ENCODE measurements at regions not wholly inside any gene's neighbourhood (a gene's known extent, or its start where the extent isn't known, plus 50 kb on each side); places are given as distances from the start of the nearest gene placed in this dataset.

DNA sequence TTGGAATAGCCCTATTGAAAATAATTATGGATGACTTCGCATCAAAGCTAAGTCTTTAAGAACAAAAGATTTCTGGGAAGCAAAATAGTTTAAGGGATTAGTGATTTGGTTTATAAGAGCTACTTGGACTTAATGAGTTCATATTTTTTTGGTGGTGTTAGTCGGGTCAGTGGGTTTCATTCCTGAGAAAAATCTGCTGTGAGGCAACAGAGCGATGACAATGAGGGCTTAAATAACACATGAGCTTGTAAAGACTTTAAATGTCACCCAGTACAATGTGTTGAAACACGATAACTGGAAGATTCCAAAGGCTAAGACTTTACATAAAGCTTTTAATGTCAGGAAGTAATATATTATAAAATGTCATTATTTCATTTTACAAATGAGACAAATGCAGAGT, 178.8 kb downstream of the ARL4A start (continued):
- TF ChIP-seq CREB5 (CRISPR knock-in tag; IDR thresholded peaks at IDR 0.05; ENCODE audit: low read depth), result no peak
- TF ChIP-seq TOX (CRISPR knock-in tag; IDR thresholded peaks at IDR 0.05; ENCODE audit: borderline replicate concordance), result no peak

DNA sequence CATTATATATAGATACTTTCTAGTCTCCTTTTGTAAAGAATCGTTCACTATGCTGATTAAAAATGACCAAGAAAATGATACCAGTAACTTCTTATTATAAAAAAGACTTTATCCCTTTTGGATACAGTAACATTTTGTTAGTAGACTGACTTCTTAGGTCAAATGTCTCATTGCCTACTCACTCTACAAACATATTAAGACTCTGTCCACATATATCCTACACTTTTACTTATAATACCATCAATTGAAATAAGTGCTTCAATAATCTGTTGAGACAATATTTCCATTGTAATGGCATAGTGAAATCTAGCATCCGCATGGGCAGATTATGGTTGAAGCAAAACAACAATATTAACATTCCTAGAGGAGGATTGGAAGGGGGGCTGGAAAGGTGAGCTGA, 180.6 kb downstream of the ARL4A start:
- TF ChIP-seq, protein P1, sequence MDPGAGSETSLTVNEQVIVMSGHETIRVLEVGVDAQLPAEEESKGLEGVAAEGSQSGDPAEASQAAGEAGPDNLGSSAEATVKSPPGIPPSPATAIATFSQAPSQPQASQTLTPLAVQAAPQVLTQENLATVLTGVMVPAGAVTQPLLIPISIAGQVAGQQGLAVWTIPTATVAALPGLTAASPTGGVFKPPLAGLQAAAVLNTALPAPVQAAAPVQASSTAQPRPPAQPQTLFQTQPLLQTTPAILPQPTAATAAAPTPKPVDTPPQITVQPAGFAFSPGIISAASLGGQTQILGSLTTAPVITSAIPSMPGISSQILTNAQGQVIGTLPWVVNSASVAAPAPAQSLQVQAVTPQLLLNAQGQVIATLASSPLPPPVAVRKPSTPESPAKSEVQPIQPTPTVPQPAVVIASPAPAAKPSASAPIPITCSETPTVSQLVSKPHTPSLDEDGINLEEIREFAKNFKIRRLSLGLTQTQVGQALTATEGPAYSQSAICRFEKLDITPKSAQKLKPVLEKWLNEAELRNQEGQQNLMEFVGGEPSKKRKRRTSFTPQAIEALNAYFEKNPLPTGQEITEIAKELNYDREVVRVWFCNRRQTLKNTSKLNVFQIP (CRISPR knock-in tag; IDR thresholded peaks at IDR 0.05; ENCODE audit: borderline replicate concordance, low read depth), result no peak
- TF ChIP-seq ZC3H10 (CRISPR knock-in tag; IDR thresholded peaks at IDR 0.05) (no peak), PPARA (CRISPR knock-in tag; IDR thresholded peaks at IDR 0.05; ENCODE audit: borderline replicate concordance) (no peak), CREB5 (CRISPR knock-in tag; IDR thresholded peaks at IDR 0.05; ENCODE audit: low read depth) (no peak), ESRRG (CRISPR knock-in tag; IDR thresholded peaks at IDR 0.05) (no peak), TCF4 (CRISPR knock-in tag; IDR thresholded peaks at IDR 0.05; ENCODE audit: borderline replicate concordance) (no peak), CSDC2 (CRISPR knock-in tag; IDR thresholded peaks at IDR 0.05) (no peak), BACH2 (CRISPR knock-in tag; IDR thresholded peaks at IDR 0.05; ENCODE audit: borderline replicate concordance) (no peak)
- TF ChIP-seq, protein P2, sequence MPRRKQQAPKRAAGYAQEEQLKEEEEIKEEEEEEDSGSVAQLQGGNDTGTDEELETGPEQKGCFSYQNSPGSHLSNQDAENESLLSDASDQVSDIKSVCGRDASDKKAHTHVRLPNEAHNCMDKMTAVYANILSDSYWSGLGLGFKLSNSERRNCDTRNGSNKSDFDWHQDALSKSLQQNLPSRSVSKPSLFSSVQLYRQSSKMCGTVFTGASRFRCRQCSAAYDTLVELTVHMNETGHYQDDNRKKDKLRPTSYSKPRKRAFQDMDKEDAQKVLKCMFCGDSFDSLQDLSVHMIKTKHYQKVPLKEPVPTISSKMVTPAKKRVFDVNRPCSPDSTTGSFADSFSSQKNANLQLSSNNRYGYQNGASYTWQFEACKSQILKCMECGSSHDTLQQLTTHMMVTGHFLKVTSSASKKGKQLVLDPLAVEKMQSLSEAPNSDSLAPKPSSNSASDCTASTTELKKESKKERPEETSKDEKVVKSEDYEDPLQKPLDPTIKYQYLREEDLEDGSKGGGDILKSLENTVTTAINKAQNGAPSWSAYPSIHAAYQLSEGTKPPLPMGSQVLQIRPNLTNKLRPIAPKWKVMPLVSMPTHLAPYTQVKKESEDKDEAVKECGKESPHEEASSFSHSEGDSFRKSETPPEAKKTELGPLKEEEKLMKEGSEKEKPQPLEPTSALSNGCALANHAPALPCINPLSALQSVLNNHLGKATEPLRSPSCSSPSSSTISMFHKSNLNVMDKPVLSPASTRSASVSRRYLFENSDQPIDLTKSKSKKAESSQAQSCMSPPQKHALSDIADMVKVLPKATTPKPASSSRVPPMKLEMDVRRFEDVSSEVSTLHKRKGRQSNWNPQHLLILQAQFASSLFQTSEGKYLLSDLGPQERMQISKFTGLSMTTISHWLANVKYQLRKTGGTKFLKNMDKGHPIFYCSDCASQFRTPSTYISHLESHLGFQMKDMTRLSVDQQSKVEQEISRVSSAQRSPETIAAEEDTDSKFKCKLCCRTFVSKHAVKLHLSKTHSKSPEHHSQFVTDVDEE (CRISPR knock-in tag; IDR thresholded peaks at IDR 0.05), result no peak
- no peak for ATAC-seq

GRCh38 chr7:12870219-12870618, 182.8 kb downstream of the ARL4A start:
- no peak for ATAC-seq
- TF ChIP-seq SNAI2 (CRISPR knock-in tag; IDR thresholded peaks at IDR 0.05), result no peak
- no peak for TF ChIP-seq TOX (CRISPR knock-in tag; IDR thresholded peaks at IDR 0.05; ENCODE audit: borderline replicate concordance)
- no peak for TF ChIP-seq ZNF8 (CRISPR knock-in tag; IDR thresholded peaks at IDR 0.05)
- TF ChIP-seq CREB5 (CRISPR knock-in tag; IDR thresholded peaks at IDR 0.05; ENCODE audit: low read depth), result no peak
- no peak for TF ChIP-seq ESRRG (CRISPR knock-in tag; IDR thresholded peaks at IDR 0.05)
- no peak for TF ChIP-seq ISL1 (CRISPR knock-in tag; IDR thresholded peaks at IDR 0.05)
- no peak for TF ChIP-seq GLIS3 (CRISPR knock-in tag; IDR thresholded peaks at IDR 0.05)
- TF ChIP-seq ZNF565 (CRISPR knock-in tag; conservative IDR thresholded peaks at IDR 0.05; ENCODE audit: low read depth), result no peak

DNA sequence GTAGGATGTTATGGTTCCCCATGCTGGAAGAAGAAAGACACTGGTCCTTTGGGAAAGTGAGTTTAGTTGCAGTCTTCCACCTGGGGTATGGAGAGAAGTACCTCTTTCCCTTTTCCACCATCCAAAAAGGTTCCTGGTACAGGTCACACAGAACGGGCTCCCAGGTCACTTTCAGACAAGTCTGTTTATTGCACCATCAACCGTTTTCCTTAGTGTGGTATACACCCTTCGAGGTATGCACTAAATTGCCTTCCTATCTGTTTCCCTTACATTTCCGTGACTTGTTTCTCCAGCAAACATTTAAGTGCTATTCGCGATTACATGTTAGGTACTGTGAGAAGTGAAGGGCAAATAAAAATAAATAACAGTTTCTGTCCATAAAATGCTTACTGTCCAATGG, 185.1 kb downstream of the ARL4A start:
- TF ChIP-seq CSDC2 (CRISPR knock-in tag; IDR thresholded peaks at IDR 0.05) (no peak), CREB5 (CRISPR knock-in tag; IDR thresholded peaks at IDR 0.05; ENCODE audit: low read depth) (no peak), RARB (CRISPR knock-in tag; IDR thresholded peaks at IDR 0.05) (no peak), ESRRG (CRISPR knock-in tag; IDR thresholded peaks at IDR 0.05) (no peak), ZC3H10 (CRISPR knock-in tag; IDR thresholded peaks at IDR 0.05) (no peak), ISL1 (CRISPR knock-in tag; IDR thresholded peaks at IDR 0.05) (no peak), TOX (CRISPR knock-in tag; IDR thresholded peaks at IDR 0.05; ENCODE audit: borderline replicate concordance) (no peak), PATZ1 (CRISPR knock-in tag; IDR thresholded peaks at IDR 0.05; ENCODE audit: borderline replicate concordance) (no peak), GLIS3 (CRISPR knock-in tag; IDR thresholded peaks at IDR 0.05) (no peak), ZNF70 (CRISPR knock-in tag; IDR thresholded peaks at IDR 0.05) (no peak)
- no peak for ATAC-seq

All from SK-N-SH treated with all-trans-retinoic acid at 6 μM for 48 hours (cell line).